Endothelial cell of umbilical vein (primary cell): ENCODE measurements at regions not wholly inside any gene's neighbourhood (a gene's known extent, or its start where the extent isn't known, plus 50 kb on each side); places are given as distances from the start of the nearest gene placed in this dataset.

Experiments used
- EZH2 ChIP-seq: IDR thresholded peaks from 2 replicates; pipeline ENCODE4 v1.6.1; 2012; ENCODE audit warnings: borderline replicate concordance, low read depth, mild to moderate bottlenecking, moderate library complexity, low read length, inconsistent platforms; ENCODE audit not compliant: severe bottlenecking
- JUN ChIP-seq: IDR thresholded peaks from 2 replicates; pipeline ENCODE4 v1.6.1; 2011; ENCODE audit warnings: borderline replicate concordance, low read depth; ENCODE audit not compliant: insufficient read length, insufficient read depth
- MYC ChIP-seq: IDR thresholded peaks from one replicate; pipeline ENCODE4 v1.6.1; 2011; ENCODE audit warnings: mild to moderate bottlenecking, low read depth, low read length
- POLR2A ChIP-seq: IDR thresholded peaks from 2 replicates; pipeline ENCODE4 v1.6.1; 2012; ENCODE audit warnings: low read depth, mild to moderate bottlenecking, control low read depth, low read length
- POLR2AphosphoS5 ChIP-seq: IDR thresholded peaks from 2 replicates; pipeline ENCODE4 v1.6.1; 2012; ENCODE audit warnings: low read depth, mild to moderate bottlenecking, control low read depth, low read length, moderate library complexity; ENCODE audit not compliant: insufficient read depth
- TF ChIP-seq, protein P1 (sequence below), 2 donors: IDR thresholded peaks; 1 replicate in 1 of 2; 2 replicates in 1 of 2; pipeline ENCODE4 v1.5.1; 2011; ENCODE audit warnings: low read length in 2 of 2, mild to moderate bottlenecking in 2 of 2, moderate library complexity in 2 of 2, control low read depth in 1 of 2, inconsistent platforms in 1 of 2, low read depth in 1 of 2; ENCODE audit not compliant: insufficient read depth in 1 of 2; ENCODE audit errors: extremely low read depth in 1 of 2
- TF ChIP-seq, protein P2 (sequence below): IDR thresholded peaks from 2 replicates; pipeline ENCODE4 v1.6.1; 2011; ENCODE audit not compliant: insufficient read depth, insufficient read length

DNA sequence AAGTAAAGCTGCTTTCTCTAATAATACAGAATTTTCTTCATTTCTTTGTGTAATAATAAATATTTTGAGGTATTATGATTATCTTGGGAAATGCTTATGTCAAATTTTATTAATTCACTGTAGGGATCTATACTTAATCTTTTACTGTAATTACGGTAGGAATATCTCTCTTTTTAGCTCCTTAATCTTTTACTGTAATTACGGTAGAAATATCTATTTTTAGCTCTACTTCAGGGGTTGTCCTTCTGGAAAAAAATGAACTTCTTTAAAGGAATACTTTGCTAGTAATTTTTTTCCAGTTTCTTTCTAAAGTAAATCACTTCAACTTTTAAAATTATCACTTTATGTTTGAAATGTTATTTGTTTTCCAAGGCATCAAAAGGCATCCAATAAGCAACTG, 2229.4 kb upstream of the AGA start:
- no peak for TF ChIP-seq POLR2A
- TF ChIP-seq, protein P1, sequence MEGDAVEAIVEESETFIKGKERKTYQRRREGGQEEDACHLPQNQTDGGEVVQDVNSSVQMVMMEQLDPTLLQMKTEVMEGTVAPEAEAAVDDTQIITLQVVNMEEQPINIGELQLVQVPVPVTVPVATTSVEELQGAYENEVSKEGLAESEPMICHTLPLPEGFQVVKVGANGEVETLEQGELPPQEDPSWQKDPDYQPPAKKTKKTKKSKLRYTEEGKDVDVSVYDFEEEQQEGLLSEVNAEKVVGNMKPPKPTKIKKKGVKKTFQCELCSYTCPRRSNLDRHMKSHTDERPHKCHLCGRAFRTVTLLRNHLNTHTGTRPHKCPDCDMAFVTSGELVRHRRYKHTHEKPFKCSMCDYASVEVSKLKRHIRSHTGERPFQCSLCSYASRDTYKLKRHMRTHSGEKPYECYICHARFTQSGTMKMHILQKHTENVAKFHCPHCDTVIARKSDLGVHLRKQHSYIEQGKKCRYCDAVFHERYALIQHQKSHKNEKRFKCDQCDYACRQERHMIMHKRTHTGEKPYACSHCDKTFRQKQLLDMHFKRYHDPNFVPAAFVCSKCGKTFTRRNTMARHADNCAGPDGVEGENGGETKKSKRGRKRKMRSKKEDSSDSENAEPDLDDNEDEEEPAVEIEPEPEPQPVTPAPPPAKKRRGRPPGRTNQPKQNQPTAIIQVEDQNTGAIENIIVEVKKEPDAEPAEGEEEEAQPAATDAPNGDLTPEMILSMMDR (IDR thresholded peaks at IDR 0.05; ENCODE audit: extremely low read depth in 1 of 2, insufficient read depth in 1 of 2, low read depth in 1 of 2, low read length in 2 of 2) = no peak
- TF ChIP-seq EZH2 = no peak
- TF ChIP-seq, protein P2, sequence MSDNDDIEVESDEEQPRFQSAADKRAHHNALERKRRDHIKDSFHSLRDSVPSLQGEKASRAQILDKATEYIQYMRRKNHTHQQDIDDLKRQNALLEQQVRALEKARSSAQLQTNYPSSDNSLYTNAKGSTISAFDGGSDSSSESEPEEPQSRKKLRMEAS = no peak
- TF ChIP-seq MYC = no peak
- no peak for TF ChIP-seq JUN
- TF ChIP-seq POLR2AphosphoS5 = no peak
